GM12891 (cell line): ENCODE measurements at regions not wholly inside any gene's neighbourhood (a gene's known extent, or its start where the extent isn't known, plus 50 kb on each side); places are given as distances from the start of the nearest gene placed in this dataset.

Experiments
- POLR2A ChIP-seq: IDR thresholded peaks from 2 replicates; pipeline ENCODE4 v1.6.1; 2011; ENCODE audit warnings: low read depth, low read length, control low read depth
- SPI1 ChIP-seq: IDR thresholded peaks from 2 replicates; pipeline ENCODE4 v1.6.1; 2011; ENCODE audit warnings: low read depth, low read length, control low read depth

DNA sequence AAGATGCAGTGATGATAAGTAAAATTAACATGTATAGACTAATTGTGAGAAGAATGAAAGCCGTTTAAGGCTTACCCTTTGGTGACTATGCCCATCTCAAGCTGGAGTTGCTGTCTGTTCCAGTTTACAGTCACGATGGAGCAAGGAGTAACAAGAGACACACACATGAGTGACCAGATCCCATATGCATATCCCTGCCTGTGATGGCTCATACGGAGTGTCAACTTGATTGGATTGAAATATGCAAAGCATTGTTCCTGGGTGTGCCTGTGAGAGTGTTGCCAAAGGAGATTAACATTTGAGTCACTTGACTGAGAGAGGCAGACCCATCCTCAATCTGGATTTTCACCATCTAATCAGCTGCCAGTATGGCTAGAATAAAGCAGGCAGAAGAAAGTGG, 786.8 kb downstream of the FAM181B start:
- no peak for TF ChIP-seq SPI1
- no peak for TF ChIP-seq POLR2A
